Calu3 (cell line): ENCODE measurements at regions not wholly inside any gene's neighbourhood (a gene's known extent, or its start where the extent isn't known, plus 50 kb on each side); places are given as distances from the start of the nearest gene placed in this dataset.

Source experiments
- BruUV-seq: library from RNA; stranded (reverse); fragments of 400-500 nt; replicated peaks from 2 replicates; lab custom pipeline; 2021; lab: Mats Ljungman, UMichigan
- CTCF ChIA-PET: fragments of 300-600 bp; sonication (Branson Sonifier 250); formaldehyde crosslinking; loops from one replicate; lab custom pipeline; 2022; ENCODE audit warnings: antibody characterized with exemption; lab: Charles Lee
- DNase-seq: peaks from one replicate; pipeline ENCODE4 v3.0.0; 2022
- H3K27ac Mint-ChIP-seq: one replicate; pipeline ENCODE4 v1.8.0; 2022; ENCODE audit warnings: mixed read lengths; ENCODE audit not compliant: unreplicated experiment
- H3K27me3 Mint-ChIP-seq: one replicate; pipeline ENCODE4 v1.8.0; 2022; ENCODE audit warnings: mixed read lengths; ENCODE audit not compliant: unreplicated experiment
- H3K36me3 Mint-ChIP-seq: one replicate; pipeline ENCODE4 v1.8.0; 2022; ENCODE audit warnings: mild to moderate bottlenecking, moderate library complexity, mixed read lengths; ENCODE audit not compliant: insufficient read depth, unreplicated experiment
- H3K4me1 Mint-ChIP-seq: one replicate; pipeline ENCODE4 v1.8.0; 2022; ENCODE audit warnings: mild to moderate bottlenecking, low read depth, mixed read lengths; ENCODE audit not compliant: unreplicated experiment
- H3K4me3 Mint-ChIP-seq: one replicate; pipeline ENCODE4 v1.8.0; 2022; ENCODE audit warnings: mild to moderate bottlenecking, low read depth, moderate library complexity, mixed read lengths; ENCODE audit not compliant: unreplicated experiment
- H3K9me3 Mint-ChIP-seq: one replicate; pipeline ENCODE4 v1.8.0; 2022; ENCODE audit warnings: low read depth, mixed read lengths; ENCODE audit not compliant: unreplicated experiment
- CTCF ChIP-seq: fragments of 200-600 bp; IDR thresholded peaks from one replicate; pipeline ENCODE4 v1.8.0; 2022; ENCODE audit warnings: antibody characterized with exemption; ENCODE audit not compliant: unreplicated experiment
- intact Hi-C: fragments of 100-400 bp; cut with micrococcal nuclease; formaldehyde crosslinking; loops from one replicate; pipeline ENCODE4 v1.10.0; 2022; ENCODE audit not compliant: unreplicated experiment

GRCh38 chr7:125878988-125879387, 949.4 kb upstream of the POT1 start:
- Mint-ChIP-seq H3K36me3 (no peaks in the 10 kb centered on the region), H3K27ac (no peak overlapping the region), H3K9me3 (no peaks in the 10 kb centered on the region), H3K27me3 (no peaks in the 10 kb centered on the region), H3K4me3 (no peak overlapping the region), H3K4me1 (no peaks in the 10 kb centered on the region)
- no peak for TF ChIP-seq CTCF
- no peak for DNase-seq
- BruUV-seq: no TSS peak
- intact Hi-C loops: no loop called here
- CTCF ChIA-PET: no interaction called here

- DNase-seq: no peak
- intact Hi-C loops: no loop called here
- Mint-ChIP-seq H3K4me3 (no peak overlapping the region), H3K27me3 (no peaks in the 10 kb centered on the region), H3K9me3 (no peaks in the 10 kb centered on the region), H3K36me3 (no peaks in the 10 kb centered on the region), H3K27ac (no peak overlapping the region), H3K4me1 (no peaks in the 10 kb centered on the region)
- TF ChIP-seq CTCF: no peak
- no TSS peak for BruUV-seq
- CTCF ChIA-PET: no interaction called here
Measured at GRCh38 chr7:125878235-125878956, 948.8 kb upstream of the POT1 start.

- DNase-seq: no peak
- H3K27me3 Mint-ChIP-seq: no peaks in the 10 kb centered on the region
- no peak overlapping the region for H3K27ac Mint-ChIP-seq
- CTCF ChIA-PET: no interaction called here
- intact Hi-C loops: no loop called here
- no peak overlapping the region for H3K4me3 Mint-ChIP-seq
- H3K9me3 Mint-ChIP-seq: no peaks in the 10 kb centered on the region
- no peaks in the 10 kb centered on the region for H3K36me3 Mint-ChIP-seq
- no peak for TF ChIP-seq CTCF
- no peaks in the 10 kb centered on the region for H3K4me1 Mint-ChIP-seq
- no TSS peak for BruUV-seq
Measured at GRCh38 chr7:125877246-125877645, 947.6 kb upstream of the POT1 start.

- no TSS peak for BruUV-seq
- intact Hi-C loops: no loop called here
- CTCF ChIA-PET: no interaction called here
- H3K27me3 Mint-ChIP-seq: no peaks in the 10 kb centered on the region
- no peak for TF ChIP-seq CTCF
- no peaks in the 10 kb centered on the region for H3K36me3 Mint-ChIP-seq
- H3K4me3 Mint-ChIP-seq: no peak overlapping the region
- H3K4me1 Mint-ChIP-seq: no peaks in the 10 kb centered on the region
- no peak for DNase-seq
- no peak overlapping the region for H3K27ac Mint-ChIP-seq
- H3K9me3 Mint-ChIP-seq: no peaks in the 10 kb centered on the region
Measured at GRCh38 chr7:125876431-125876830, 946.8 kb upstream of the POT1 start.
